ENCODE measurements at regions not wholly inside any gene's neighbourhood (a gene's known extent, or its start where the extent isn't known, plus 50 kb on each side); places are given as distances from the start of the nearest gene placed in this dataset.
"Not testable (repeated sequence)": the region's sequence is repeated elsewhere in the genome, so short reads cannot be mapped to it uniquely, and the experiment has no call there.

DNA sequence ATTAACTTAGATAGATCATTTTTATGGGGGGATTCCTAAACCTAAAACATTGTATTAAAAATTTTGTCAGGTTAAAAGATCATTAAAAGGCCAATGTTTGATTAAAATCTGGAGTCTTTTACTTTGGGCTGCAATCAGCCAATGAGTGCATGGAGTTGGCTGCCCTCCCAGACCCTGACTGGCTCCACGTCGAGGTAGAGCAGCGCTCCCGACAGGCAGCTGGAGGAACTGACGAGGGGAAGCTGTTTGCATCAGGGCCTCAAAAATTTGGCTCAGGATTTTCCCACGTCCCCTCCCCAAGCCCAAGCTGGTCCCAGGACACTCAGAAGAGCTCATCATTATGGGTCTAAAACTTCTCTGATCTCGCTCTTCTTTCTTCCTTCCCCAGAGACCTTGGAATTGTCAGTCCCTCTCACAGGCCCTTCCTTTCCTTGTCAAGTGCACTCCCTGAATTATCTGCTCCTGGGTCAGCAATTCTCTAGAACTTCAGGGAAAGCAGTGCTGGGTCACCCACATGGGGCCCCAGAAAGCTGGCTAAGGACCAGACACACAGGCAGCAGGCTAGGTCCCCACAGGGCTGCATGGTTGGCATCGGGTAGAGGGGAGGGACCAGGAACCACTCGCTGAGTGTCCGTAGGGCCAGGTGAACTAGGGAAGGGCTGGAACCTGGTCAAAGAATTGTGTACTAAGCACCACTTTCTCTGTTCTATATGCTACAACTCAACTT, 119.6 kb upstream of the IGLL5 start:
- in situ Hi-C loops (cut with HindIII; ENCODE audit: low pct_unique_long_range_greater_than_20kb, low sequenced_read_pairs): no loop called here
- DNase-seq (ENCODE audit: low read depth, low spot score): peak; percentile 48

DNA sequence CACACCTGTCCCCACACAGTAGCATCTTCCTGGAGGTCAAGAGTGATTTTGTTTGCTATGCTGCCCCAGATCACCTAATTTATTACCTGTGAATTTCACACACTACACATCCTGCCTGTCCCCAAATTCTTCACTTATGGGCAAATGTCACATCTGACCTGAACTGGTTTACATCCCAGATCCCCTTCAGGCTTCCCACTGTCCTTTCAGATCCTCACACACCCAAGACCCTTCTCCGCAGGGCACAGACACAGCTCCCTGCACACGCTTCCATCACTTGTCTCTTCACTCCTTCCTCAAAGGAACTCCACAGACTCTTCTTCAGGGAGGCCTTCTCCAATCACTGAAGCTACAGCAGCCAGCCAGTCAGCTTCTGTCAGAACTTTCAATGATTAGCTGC, 118.7 kb upstream of the IGLL5 start:
- DNase-seq (ENCODE audit: low read depth, low spot score): no peak
- in situ Hi-C loops (cut with HindIII; ENCODE audit: low pct_unique_long_range_greater_than_20kb, low sequenced_read_pairs): no loop called here

DNA sequence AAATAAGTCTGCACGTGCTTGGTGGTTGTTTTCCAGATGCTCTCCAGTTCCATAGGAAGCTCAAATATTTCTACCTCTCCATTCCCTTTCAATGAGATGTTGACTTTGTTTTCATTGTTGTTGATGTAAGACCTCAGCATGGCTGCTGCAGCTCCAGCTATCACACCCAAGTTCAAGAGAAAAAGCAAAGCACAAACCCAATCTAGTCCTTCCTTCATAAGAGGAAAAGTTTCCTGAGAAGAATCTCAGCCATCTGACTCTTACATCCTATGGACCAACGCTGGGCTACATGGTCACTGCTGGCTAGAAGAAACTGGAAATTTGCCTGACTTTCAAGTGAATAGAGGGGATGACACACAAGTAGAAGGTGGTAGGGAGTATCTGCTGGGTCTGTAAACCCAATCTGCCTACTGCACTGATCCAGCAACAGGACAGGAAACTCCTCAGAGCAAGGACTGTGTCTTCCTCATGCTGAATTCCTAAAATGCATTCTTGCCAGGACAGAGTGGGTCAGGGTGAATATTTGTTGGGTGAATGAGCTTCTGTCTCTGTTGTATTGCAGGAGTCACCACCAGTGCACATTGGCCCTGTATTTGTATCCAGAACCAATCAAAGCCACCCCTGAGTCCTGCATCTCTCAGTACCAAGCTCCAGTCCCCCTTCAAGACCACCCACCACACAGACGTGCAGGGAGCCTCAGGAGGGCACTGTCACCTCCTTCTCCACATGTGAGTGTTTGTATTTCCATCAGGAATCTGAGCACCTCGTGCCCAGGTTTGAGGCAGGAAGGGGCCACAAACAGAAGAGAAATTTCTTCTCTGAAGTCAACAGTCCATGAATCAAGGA, 118.0 kb upstream of the IGLL5 start:
- no peak for DNase-seq (ENCODE audit: low read depth, low spot score)
- in situ Hi-C loops (cut with HindIII; ENCODE audit: low pct_unique_long_range_greater_than_20kb, low sequenced_read_pairs): no loop called here

DNA sequence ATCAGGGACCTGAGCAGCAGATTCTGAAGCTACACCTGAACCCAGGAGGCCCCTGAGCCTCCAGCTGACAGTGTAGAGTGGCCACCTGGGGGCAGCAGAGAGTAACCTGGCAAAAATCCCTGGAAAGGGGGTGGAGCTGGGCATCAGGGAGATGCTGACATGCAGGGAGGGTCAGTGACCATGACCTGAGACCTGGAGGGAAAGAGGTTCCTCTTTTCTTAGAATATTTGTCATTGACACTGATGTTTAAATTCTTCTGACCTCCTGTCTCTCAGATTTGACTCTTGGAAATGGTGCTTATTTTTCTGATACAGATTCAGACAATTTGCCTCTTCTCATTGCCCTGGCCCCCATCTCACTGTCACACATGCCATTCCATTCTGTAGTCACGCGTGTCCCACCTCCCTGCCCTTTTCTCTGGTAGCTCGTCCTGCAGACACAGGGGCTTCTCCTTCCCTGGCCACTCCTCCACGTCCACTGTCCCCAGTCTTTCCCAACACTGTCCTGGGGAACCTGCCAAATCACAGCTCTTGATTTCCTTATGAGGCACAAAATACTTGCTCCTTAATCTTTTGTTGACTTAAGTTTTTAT, 117.2 kb upstream of the IGLL5 start:
- in situ Hi-C loops (cut with HindIII; ENCODE audit: low pct_unique_long_range_greater_than_20kb, low sequenced_read_pairs): no loop called here

DNA sequence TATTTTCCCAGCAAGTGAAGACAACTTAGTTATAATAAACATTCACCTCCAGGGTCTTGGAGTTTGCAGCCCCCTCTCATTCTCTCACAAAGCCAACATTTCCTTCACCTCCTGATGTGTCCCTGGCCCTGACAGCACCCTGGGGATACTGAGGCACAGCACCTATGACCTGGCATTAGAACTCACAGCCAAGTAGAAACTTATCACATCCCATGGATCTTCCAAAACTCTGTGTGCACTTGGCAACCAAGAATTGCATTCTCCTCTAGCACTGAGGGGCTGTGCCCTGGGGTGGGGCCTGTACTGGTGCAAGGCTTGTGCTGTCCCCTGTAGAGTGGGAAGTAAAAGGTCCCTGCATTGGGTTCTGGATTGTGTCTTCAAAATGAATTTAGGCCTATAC, 116.7 kb upstream of the IGLL5 start:
- in situ Hi-C loops (cut with HindIII; ENCODE audit: low pct_unique_long_range_greater_than_20kb, low sequenced_read_pairs): no loop called here
- no peak for DNase-seq (ENCODE audit: low read depth, low spot score)

More for the DNA sequence above, 117.2 kb upstream of the IGLL5 start:
- DNase-seq (ENCODE audit: low read depth, low spot score): peak; percentile 66

DNA sequence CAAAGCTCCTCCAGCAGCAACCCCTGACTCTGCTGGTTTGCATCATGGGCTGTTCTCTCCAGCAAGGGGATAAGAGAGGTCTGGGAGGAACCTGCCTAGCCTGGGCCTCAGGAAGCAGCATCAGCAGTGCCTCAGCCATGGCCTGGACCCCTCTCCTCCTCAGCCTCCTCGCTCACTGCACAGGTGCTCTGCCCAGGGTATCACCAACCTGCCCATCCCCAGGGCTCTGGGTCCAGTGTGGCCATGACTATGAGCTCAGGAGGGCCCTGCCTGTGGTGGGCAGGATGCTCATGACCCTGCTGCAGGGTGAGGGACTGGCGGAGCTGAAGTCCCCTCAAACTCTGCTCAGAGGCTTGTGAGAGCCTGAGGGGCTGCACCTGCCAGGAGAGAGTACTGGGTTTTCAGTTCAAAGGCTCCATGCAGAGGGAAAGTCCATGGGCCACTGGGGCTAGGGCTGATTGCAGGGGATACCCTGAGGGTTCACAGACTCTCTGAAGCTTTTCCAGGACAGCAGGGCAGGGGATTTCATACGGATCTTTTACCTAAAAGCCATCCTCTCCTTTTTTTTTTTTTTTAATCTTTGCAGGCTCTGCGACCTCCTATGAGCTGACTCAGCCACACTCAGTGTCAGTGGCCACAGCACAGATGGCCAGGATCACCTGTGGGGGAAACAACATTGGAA, 115.8 kb upstream of the IGLL5 start:
- in situ Hi-C loops (cut with HindIII; ENCODE audit: low pct_unique_long_range_greater_than_20kb, low sequenced_read_pairs): no loop called here
- no peak for DNase-seq (ENCODE audit: low read depth, low spot score)

DNA sequence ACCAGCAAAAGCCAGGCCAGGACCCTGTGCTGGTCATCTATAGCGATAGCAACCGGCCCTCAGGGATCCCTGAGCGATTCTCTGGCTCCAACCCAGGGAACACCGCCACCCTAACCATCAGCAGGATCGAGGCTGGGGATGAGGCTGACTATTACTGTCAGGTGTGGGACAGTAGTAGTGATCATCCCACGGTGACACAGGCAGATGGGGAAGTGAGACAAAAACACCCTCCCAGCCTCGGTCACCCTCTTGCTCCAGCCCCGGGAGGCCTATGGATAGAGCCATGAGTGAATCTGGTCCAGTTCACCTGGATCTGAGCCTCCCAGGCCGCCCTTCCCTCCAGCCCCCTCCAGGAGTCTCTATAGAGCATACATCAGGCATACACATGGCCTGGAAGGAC, 115.2 kb upstream of the IGLL5 start:
- DNase-seq (ENCODE audit: low read depth, low spot score): no peak
- in situ Hi-C loops (cut with HindIII; ENCODE audit: low pct_unique_long_range_greater_than_20kb, low sequenced_read_pairs): no loop called here

DNA sequence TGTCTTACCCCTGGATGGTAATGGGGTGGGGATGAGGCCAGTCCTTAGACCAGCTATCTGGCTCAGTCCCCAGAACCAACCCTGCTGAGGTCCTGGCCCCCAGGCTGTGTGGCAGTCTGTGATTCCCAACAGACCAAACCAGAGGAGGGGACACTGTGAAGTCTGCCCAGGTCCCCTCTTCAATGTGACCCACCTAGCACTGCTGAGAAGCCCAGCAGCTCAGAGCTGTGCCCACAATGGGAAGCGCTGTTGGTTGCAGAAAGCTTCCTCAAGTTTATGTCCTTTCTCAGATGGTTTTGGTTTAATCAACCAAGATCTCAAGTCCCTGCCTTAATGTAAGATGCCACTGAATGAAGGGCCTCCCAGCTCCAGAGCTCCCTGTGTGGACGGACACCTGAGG, 114.7 kb upstream of the IGLL5 start:
- no peak for DNase-seq (ENCODE audit: low read depth, low spot score)

DNA sequence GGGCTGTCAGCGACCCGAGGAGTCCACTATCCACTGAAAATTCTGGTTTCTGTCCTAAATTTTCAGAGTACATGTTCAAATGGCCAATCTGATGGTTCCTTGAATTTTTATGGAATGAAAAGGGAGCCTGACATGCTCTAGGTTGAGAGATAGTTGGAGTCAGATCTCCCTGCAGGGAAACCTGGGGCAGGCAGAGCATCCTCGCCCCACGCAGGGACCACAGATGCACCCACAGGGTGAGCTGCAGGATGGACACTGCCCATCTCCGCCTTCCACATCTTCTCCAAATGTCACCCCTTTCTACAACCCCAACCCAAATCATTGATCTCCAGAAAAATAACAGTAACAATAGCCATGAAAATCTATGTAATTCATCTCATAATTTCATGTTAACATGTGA, 114.2 kb upstream of the IGLL5 start:
- in situ Hi-C loops (cut with HindIII; ENCODE audit: low pct_unique_long_range_greater_than_20kb, low sequenced_read_pairs): no loop called here
- no peak for DNase-seq (ENCODE audit: low read depth, low spot score)

More for the DNA sequence above, 114.7 kb upstream of the IGLL5 start:
- in situ Hi-C loops (cut with HindIII; ENCODE audit: low pct_unique_long_range_greater_than_20kb, low sequenced_read_pairs): no loop called here

DNA sequence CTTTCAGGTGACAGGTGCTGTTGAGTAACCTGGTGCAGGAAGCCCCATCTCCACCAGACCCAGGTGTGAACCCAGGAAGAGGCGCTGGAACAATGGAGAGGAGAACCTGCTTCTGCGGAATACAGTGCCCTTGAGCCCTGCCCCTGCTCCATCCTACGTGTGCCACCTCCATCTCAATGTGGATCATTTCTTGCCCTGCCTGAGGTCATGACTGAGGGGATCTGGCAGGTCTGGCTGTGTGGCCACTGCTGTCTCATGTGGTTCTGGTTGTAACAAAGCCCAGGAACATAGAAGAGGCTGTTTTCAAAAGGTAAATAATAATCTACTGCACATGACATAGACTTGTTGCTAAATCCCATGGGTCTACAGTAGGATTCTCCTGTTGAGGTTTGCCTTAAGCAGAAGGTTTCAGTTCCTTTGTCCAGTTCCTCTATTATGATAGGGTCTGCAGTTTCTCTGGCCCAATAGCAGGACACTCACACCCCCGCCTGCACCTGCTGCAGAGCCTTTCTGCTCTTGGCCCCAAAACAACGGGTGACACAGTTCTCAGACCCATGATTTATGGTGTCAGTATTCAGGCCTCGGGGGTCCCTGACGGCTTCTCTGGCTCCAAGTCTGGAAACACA, 113.5 kb upstream of the IGLL5 start:
- DNase-seq (ENCODE audit: low read depth, low spot score): no peak
- in situ Hi-C loops (cut with HindIII; ENCODE audit: low pct_unique_long_range_greater_than_20kb, low sequenced_read_pairs): no loop called here

DNA sequence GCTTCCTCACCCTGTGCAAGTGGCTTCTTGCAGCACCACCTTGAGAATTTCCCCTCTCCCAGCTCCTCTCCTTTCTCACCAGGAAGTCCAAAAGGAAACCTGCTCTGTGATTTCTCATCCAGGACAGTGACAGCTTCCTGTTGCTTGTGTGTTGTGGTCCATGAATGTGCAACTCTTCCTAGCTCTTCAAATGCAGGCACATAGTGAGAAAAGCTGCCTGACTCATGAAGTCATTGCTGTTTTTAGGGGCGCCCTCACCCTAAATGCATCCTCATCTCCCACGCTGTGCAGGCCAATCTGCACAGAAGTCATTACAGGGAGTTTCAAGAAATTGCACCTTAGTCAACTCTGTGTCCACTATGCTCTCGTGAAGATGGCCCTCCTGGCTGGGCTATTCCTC, 112.9 kb upstream of the IGLL5 start:
- DNase-seq (ENCODE audit: low read depth, low spot score); in situ Hi-C loops (cut with HindIII; ENCODE audit: low pct_unique_long_range_greater_than_20kb, low sequenced_read_pairs): not testable (repeated sequence)

DNA sequence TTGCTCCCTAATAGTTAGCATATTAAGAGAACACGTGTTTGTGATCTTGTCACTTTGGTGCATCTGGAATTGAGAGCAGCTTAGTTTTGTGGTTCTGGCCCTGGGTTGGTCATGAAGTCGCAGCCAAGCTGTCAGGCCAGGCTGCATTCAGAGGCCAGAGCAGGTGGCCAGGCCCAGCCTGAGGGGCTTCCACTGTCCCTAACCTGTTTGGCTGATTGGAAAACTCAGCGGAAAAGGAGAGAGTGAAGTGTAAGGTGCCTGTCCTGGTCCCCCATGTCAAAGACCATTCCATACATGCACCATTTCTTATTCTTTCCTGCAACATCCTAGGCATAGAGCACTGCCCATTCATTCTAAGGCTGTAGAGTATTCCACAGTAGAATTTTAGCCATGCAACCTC, 111.5 kb upstream of the IGLL5 start:
- no peak for DNase-seq (ENCODE audit: low read depth, low spot score)

DNA sequence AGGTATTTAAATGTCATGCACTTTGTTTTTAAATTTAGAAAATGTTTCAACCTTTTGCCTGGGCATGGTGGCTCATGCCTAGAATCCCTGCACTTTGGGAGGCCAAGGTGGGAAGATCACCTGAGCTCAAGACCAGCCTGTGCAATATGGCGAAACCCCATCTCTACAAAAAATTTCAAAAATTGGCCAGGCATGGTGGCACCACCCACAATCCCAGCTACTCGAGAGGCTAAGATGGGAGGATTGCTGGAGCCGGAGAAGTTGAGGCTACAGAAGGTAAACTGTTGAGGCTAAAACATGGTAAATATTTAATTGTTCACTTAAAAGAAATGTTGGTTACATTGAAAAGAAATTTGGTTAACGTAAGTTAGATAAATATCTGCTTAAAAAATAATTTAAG, 108.4 kb upstream of the IGLL5 start:
- no peak for DNase-seq (ENCODE audit: low read depth, low spot score)
- in situ Hi-C loops (cut with HindIII; ENCODE audit: low pct_unique_long_range_greater_than_20kb, low sequenced_read_pairs): no loop called here

More for the DNA sequence above, 111.5 kb upstream of the IGLL5 start:
- in situ Hi-C loops (cut with HindIII; ENCODE audit: low pct_unique_long_range_greater_than_20kb, low sequenced_read_pairs): no loop called here

DNA sequence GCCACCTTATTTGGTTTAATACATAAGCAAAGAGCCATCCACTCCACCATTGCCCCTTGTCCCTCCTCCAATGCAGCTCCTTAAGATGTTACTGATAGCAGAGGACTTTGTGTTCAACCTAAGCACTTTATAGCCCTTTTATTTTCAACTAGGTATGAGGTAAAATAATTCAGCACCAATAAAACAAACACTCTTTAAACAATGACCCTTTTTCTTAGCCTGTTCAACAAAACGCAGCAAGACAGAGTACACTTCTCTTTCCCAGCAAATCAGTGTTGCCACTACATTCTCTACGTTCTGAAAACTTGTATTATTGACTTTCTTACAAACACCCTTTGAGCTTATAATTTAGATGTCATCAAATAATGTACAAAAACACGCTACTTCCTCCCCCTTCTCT, 104.0 kb upstream of the IGLL5 start:
- in situ Hi-C loops (cut with HindIII; ENCODE audit: low pct_unique_long_range_greater_than_20kb, low sequenced_read_pairs): no loop called here
- no peak for DNase-seq (ENCODE audit: low read depth, low spot score)

DNA sequence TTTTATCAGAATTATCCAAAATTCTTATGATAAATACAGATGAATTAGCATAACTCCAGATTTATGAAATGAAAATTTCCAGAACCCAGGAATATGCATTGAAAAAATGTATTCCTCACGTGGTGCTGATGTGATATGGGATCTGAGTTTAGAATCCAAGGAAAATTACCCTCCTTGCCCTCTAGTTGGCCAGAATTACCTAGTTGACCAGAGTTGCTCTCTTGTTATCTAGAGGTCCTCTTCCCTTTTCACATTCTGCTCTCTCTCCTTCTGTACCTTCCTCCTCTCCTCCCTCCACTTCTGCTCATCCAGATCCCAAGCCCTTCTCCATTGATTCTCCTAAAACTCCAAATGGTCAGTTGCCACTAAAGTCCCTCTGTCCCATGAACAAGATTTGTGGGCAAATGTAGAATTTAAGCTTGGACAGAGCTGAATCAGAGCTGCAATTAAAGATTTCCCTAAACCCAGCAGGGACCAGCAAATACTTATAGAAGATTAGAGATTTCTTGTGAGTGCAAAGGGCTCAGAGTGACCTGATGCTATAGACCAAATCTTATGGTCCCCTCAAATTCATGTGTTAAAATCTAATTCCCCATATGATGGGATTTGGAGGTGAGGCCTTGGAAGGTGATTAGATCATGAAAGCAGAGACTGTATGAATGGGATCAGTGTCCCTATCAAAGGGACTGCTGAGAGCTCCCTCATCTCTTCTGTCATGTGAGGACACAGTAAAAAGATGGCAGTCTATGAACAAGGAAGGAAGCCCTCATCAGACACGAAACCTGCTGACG, 103.2 kb upstream of the IGLL5 start:
- DNase-seq (ENCODE audit: low read depth, low spot score): no peak
- in situ Hi-C loops (cut with HindIII; ENCODE audit: low pct_unique_long_range_greater_than_20kb, low sequenced_read_pairs): no loop called here

DNA sequence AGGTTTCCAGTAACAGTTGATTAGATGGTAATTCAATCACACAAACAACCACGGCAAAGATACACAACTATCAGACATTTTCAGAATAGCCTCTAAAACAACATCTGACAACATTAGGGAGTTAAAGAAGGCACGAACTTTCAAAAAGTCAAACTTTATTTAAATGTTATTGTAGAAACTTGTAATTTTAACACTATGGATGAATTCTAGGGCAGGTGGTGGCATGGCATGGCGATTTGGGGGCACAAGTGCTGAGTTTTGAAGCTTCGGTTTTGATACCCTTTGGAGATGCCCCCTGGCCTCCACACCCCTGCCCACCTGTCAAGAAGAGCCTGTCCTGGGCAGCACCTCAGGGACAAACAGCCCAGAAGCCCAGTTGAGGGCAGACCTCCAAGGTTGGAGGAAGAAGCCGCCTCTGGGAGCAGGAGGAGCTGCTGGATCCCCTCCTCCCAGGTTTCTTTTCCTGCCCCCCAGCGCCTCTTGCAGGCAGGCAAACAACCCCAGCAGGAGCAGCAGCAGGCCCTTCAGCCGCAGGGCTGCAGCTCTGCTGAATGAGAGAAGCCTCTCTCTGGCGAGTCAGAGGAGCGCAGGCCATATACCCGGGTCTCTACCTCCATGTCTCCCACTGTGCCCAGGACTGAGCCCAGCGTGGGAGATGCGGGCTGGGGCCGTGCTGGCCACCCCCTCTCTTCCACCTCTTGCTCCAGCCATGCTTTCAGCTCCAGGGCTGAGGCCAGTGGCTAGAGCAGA, 102.1 kb upstream of the IGLL5 start:
- in situ Hi-C loops (cut with HindIII; ENCODE audit: low pct_unique_long_range_greater_than_20kb, low sequenced_read_pairs): no loop called here

More for the DNA sequence above, 102.1 kb upstream of the IGLL5 start:
- DNase-seq (ENCODE audit: low read depth, low spot score): no peak

All from SK-MEL-5 (cell line).